HK-2 (cell line): ENCODE measurements at regions not wholly inside any gene's neighbourhood (a gene's known extent, or its start where the extent isn't known, plus 50 kb on each side); places are given as distances from the start of the nearest gene placed in this dataset.
A peak's percentile ranks its signal among the peaks of the same experiment; 100 is the strongest.
"Not testable (repeated sequence)": the region's sequence is repeated elsewhere in the genome, so short reads cannot be mapped to it uniquely, and the experiment has no call there.

ENCODE experiments used
- DNase-seq: peaks from one replicate; pipeline ENCODE4 v3.0.0-alpha.2; 2018; ENCODE audit not compliant: unreplicated experiment

GRCh38 chr4:3955321-3956164 lies 189.4 kb downstream of the ADRA2C start:
- peak; percentile 99 for DNase-seq

DNA sequence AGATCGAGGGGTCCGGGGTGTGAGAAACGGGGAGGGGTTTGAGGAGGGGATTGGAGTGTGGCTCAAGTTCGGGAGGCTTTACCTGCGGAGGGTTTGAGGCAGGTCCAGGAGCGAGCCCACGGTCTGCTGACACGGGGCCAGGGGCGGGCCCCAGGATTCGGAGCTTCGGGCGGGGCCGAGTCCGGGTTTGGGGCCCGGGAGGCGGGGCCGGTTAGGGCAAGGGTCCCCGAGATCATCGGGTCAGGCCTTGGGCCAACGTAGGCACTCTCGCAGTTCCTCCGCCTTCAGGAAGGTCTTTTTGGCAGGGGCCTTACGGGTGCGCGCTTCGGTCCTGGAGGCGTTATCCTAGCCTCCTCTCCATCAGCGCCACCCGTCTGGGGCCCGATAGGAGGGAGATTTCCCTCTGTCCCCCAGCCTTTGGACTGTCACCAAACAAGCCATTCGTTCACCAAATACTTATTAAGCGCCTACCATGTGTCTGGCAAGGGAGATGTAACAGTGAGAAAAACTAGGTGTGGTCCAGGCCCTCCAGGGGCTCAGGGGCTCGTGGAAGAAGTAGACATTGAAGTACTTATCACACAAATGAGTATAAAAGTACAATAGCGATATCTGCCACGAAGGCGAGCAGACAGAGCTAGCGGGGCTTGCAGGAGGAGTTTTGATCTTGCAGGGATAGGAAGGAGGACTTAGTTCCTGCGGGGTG lies 190.1 kb downstream of the ADRA2C start:
- DNase-seq, result not testable (repeated sequence)

GRCh38 chr4:3961091-3961672 lies 195.0 kb downstream of the ADRA2C start:
- DNase-seq, result not testable (repeated sequence)

GRCh38 chr4:3964572-3965278 lies 198.5 kb downstream of the ADRA2C start:
- not testable (repeated sequence) for DNase-seq

DNA sequence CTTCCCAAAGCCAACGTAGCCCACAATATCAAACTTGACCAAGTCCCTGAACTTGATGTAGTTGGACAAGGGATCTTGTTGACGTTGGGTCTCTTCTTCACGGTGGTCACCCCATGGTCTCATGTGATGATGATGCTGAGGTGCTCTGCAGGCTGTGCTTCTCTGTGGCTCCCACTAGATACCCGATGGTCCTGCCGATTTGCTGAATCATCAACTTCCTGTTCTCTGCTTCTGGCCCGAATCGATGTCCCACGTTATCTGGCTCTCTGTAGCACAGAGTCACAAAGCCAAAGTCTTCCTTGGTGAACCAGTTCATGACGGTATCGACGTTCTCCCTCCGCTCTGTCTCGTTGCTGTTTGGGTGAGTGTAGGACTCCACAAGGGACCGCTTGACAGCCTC lies 201.0 kb downstream of the ADRA2C start:
- DNase-seq, result not testable (repeated sequence)

DNA sequence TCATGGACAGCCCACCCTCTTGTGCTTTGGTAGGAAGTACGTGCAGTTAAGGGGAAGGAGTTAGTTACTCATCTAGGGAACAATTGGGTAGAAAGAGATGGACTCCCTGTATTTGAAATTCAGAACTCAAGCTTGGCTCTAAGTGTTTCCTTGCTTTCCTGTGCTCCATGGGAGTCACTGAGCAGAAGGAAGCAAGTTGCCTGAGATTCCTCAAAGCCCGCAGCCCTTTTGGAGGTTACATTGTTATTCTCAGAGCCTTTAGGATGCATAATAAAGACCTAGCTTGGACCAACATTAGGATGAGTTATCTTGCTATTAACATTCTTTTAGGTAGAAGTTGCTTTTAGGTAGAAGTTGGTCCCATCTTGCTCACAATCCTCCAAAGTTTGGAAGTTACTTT lies 206.4 kb downstream of the ADRA2C start:
- DNase-seq, result not testable (repeated sequence)

- DNase-seq, result not testable (repeated sequence)
These were observed 207.5 kb downstream of the ADRA2C start for GRCh38 chr4:3973581-3974200.

GRCh38 chr4:3983518-3984125 lies 217.4 kb downstream of the ADRA2C start:
- DNase-seq, result not testable (repeated sequence)

GRCh38 chr4:3984796-3985195 lies 218.6 kb downstream of the ADRA2C start:
- not testable (repeated sequence) for DNase-seq

DNA sequence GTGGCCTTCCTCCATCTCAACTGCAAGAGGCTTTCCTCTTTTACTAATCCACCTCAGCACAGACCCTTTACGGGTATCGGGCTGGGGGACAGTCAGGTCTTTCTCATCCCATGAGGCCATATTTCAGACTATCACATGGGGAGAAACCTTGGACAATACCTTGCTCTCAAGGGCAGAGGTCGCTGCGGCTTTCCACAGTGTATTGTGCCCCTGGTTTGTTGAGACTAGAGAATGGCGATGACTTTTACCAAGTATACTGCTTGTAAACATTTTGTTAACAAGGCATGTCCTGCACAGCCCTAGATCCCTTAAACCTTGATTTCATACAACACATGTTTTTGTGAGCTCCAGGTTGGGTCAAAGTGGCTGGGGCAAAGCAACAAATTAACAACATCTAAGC lies 220.2 kb downstream of the ADRA2C start:
- not testable (repeated sequence) for DNase-seq

DNA sequence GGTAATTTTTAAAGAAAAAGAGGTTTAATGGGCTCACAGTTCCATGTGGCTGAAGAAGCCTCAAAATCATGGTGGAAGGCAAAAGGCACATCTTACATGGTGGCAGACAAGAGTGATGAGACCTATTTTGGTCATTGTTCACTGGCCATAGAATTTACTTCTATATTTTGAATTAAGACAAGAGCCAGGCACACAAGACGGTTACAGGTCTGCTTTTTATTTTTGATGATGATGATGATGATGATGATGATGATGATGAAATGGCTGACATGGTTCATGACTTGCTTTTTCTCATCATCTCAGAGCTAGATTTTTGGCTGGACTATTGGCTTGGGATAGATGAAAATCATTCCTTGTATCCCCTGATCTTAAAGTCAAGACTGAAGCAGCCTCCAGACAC lies 229.3 kb downstream of the OTOP1 start:
- DNase-seq, result not testable (repeated sequence)

DNA sequence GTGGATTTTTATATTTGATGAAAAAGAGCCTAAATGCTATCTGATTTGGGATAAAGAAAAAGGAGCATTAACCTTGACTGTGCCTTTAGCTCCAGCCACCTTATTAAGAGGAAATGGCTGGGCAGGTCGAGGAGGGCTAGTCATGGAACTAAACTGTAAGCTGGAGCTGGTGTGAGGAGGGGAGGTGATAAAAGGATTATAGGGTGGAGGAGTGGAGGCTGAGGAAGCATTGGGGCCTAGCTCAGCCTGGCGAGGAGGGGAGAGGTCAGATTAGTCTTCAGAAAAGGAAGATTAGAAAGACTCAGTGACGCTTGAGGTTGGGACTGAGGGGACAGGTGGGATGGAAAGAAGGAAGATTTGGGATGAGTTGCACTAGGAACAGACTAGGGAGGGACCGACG lies 222.7 kb downstream of the OTOP1 start:
- not testable (repeated sequence) for DNase-seq

GRCh38 chr4:4004702-4005101 lies 222.0 kb downstream of the OTOP1 start:
- DNase-seq, result not testable (repeated sequence)

DNA sequence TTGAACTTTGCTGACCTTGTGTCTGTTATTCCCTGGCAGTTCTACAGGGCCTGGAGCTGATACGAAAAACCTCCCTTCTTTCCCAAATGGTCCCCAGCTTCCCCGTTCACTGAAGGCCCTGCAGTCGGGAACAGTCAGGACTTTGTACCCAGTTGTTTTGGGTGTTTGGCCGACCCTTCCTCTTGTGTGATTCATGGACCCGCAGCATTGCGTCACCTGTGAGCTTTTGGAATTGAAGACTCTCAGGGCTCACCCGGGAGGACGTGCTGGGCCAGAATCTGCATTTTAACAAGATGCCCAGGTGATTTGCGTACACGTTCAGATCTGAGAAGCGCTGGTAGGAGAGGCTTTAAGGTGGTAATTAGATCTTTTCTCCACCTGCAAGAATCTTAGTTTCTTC lies 220.4 kb downstream of the OTOP1 start:
- not testable (repeated sequence) for DNase-seq

DNA sequence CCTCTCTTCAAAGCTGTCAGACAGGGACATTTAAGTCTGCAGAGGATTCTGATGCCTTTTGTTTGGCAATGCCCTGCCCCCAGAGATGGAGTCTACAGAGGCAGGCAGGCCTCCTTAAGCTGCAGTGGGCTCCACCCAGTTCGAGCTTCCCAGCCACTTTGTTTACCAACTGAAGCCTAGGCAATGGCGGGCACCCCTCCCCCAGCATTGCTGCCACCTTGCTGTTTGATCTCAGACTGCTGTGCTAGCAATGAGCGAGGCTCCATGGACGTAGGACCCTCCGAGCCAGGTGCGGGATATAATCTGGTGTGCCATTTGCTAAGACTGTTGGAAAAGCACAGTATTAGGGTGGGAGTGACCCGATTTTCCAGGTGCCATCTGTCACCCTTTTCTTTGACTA lies 207.7 kb downstream of the OTOP1 start:
- DNase-seq, result not testable (repeated sequence)

DNA sequence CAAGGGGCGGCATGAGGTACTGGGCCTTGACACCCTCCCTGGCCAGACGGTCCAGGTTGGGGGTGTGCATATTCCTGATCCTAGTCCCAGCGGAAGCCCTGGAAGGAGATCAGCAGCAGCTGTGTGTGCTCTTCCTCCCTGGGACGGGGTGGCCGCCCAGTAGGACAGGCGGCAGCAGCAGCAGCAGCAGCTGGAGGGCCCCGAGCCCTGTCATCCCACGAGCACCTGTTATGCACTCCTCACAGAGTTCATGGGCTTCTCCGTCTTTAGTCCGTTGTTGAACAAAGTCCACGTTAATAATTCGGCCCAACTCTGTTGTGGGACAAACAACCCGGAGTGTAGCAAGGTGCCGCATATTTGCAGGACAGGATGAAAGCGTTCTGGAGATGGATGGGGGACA lies 205.6 kb downstream of the OTOP1 start:
- DNase-seq, result not testable (repeated sequence)

DNA sequence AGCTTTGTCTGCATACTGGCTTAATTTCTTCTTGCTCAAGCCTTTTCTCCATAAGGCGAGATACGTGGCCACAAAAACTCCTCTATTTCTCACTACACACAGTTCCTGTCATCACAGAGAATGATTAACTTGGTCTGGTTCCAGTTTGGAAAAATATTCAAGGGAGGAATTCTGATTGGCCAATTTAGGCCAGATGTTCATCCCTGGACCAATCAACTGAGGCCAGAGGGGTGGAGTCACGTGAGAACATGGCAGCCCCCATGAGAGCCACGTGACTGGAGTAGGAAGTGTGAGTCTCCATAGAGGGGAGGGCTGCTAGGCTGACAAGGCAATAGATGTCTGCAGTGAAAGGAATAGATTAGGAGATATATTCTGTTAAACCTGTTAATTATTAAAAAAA lies 200.0 kb downstream of the OTOP1 start:
- peak; percentile 6 for DNase-seq

DNA sequence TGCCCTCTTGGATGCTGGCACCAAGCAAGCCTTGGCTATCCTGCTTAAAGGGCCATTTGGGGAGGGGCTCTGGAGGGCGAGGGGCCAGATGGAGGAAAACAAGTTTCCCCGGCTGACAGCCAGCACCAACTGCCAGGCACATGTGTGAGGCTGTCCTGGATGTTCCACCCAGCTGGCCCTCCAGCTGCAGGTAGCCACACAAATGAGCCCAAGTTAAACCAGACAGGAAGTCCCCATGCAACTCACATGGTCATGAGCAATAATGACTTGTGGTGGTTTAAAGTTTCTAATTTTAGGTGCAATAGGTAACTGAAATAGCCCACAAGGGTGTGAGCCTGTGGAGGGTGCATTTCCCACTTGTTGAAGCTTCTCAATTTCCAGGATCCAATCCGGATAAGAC lies 198.0 kb downstream of the OTOP1 start:
- DNase-seq, result peak; percentile 4

GRCh38 chr4:4030509-4030908 lies 196.2 kb downstream of the OTOP1 start:
- not testable (repeated sequence) for DNase-seq

DNA sequence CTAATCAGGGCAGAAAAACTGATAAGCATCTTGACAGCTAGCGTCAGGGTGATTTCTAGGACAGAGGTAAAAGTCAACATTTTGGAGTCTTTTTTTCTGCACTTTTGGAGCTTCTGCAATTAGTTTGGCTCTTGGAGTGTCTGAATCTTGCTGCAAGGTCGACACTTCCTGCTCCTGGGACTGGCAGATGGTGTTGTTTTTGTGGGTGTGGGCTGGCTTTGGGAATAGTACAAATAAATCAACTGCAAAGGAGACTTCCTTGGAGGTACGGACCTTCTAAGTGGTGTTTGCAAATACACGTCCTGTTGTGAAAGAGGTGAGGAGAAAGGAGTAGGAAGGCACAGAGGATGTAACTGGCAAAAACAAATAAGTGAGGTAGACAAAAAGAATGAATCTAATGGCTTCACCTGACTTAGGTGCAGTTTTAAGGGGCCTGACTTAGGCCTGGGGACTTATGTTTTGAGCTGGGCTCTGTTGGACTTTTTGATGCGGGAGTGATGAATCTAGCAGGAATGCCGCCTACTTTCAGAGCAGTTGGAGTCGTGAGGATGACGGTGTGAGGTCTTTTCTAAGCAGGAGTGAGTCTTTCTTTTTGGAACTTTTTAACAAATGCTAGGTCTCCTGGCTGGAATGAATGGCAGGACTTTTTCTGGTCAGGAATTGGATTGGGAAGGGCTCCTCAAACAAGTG lies 195.1 kb downstream of the OTOP1 start:
- DNase-seq, result not testable (repeated sequence)
